ENCODE measurements at regions not wholly inside any gene's neighbourhood (a gene's known extent, or its start where the extent isn't known, plus 50 kb on each side); places are given as distances from the start of the nearest gene placed in this dataset.

DNA sequence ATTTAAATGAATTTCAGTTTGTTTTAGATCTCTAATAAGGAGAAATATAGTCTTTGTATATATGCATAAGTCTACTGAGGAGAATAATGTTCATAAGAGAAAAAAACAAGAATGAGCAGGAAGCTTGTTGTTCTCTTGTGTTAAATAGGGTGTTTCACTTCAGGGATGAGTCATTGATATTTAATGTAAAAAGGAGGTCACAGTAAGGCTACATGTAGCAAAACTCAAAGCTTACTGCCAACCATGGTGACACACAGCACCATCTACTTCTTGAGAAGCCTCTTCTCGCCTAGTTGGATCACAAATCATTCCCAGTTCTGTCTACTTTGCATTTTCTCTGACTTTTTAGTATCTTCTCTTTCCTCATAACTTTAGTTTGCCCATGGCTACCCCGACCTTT is 1466.0 kb upstream of the C9orf72 start:
- TF ChIP-seq POLR2A (IDR thresholded peaks at IDR 0.05; ENCODE audit: low read depth): no peak
- TF ChIP-seq EP300 (IDR thresholded peaks at IDR 0.05): no peak
- TF ChIP-seq, protein P1, sequence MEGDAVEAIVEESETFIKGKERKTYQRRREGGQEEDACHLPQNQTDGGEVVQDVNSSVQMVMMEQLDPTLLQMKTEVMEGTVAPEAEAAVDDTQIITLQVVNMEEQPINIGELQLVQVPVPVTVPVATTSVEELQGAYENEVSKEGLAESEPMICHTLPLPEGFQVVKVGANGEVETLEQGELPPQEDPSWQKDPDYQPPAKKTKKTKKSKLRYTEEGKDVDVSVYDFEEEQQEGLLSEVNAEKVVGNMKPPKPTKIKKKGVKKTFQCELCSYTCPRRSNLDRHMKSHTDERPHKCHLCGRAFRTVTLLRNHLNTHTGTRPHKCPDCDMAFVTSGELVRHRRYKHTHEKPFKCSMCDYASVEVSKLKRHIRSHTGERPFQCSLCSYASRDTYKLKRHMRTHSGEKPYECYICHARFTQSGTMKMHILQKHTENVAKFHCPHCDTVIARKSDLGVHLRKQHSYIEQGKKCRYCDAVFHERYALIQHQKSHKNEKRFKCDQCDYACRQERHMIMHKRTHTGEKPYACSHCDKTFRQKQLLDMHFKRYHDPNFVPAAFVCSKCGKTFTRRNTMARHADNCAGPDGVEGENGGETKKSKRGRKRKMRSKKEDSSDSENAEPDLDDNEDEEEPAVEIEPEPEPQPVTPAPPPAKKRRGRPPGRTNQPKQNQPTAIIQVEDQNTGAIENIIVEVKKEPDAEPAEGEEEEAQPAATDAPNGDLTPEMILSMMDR (IDR thresholded peaks at IDR 0.05): no peak

Data from esophagus muscularis mucosa (tissue), 4 donors.